A673 (cell line): ENCODE measurements at regions not wholly inside any gene's neighbourhood (a gene's known extent, or its start where the extent isn't known, plus 50 kb on each side); places are given as distances from the start of the nearest gene placed in this dataset.
A peak's percentile ranks its signal among the peaks of the same experiment; 100 is the strongest.

Experiments used
- BruUV-seq: library from RNA; stranded (reverse); fragments of 400-500 nt; replicated peaks from 2 replicates; lab custom pipeline; 2021; lab: Mats Ljungman, UMichigan
- CTCF ChIA-PET: fragments of 300-600 bp; sonication (Branson Sonifier 250); formaldehyde crosslinking; loops from one replicate; lab custom pipeline; 2022; ENCODE audit warnings: antibody characterized with exemption; lab: Charles Lee
- POLR2A ChIA-PET: fragments of 300-600 bp; sonication (Branson Sonifier 250); formaldehyde crosslinking; loops from one replicate; lab custom pipeline; 2022; ENCODE audit warnings: antibody characterized with exemption; ENCODE audit not compliant: low non-redundant PET; lab: Charles Lee
- DNase-seq: peaks from one replicate; pipeline ENCODE4 v3.0.0-alpha.2; 2015; ENCODE audit warnings: low spot score
- H3K27ac ChIP-seq: fragments of 200-600 bp; sonication (generic); 2 replicates; pipeline ENCODE4 v1.5.1; 2016; ENCODE audit warnings: mixed run types, low read depth, mild to moderate bottlenecking, mixed read lengths, antibody characterized with exemption, low read length; ENCODE audit not compliant: poor library complexity, severe bottlenecking
- H3K27me3 ChIP-seq: fragments of 200-600 bp; sonication (generic); replicated peaks from 2 replicates; pipeline ENCODE4 v1.6.1; 2017; ENCODE audit warnings: mixed run types, low read depth, mild to moderate bottlenecking, mixed read lengths, antibody characterized with exemption, low read length; ENCODE audit not compliant: insufficient read depth, poor library complexity
- H3K36me3 ChIP-seq: fragments of 200-600 bp; sonication (generic); 2 replicates; pipeline ENCODE4 v1.6.1; 2016; ENCODE audit warnings: mixed run types, mild to moderate bottlenecking, mixed read lengths, antibody characterized with exemption, low read length; ENCODE audit not compliant: insufficient read depth, poor library complexity, severe bottlenecking
- H3K4me1 ChIP-seq: fragments of 200-600 bp; sonication (generic); 2 replicates; pipeline ENCODE4 v1.6.1; 2017; ENCODE audit warnings: mixed run types, mild to moderate bottlenecking, mixed read lengths, antibody characterized with exemption, low read length; ENCODE audit not compliant: insufficient read depth, poor library complexity, severe bottlenecking
- H3K4me3 ChIP-seq: fragments of 200-600 bp; sonication (generic); 2 replicates; pipeline ENCODE4 v1.5.1; 2016; ENCODE audit warnings: low read depth, mixed run types, mild to moderate bottlenecking, mixed read lengths, low read length; ENCODE audit not compliant: poor library complexity, severe bottlenecking
- H3K9me3 ChIP-seq: fragments of 200-600 bp; sonication (generic); 2 replicates; pipeline ENCODE4 v1.6.1; 2016; ENCODE audit warnings: mixed run types, low read depth, mild to moderate bottlenecking, mixed read lengths, antibody characterized with exemption, low read length; ENCODE audit not compliant: poor library complexity, severe bottlenecking
- CTCF ChIP-seq: fragments of 300-800, 200-600 bp; sonication (generic); conservative IDR thresholded peaks from 2 replicates; pipeline ENCODE4 v1.5.1; 2017; ENCODE audit warnings: low read depth, mild to moderate bottlenecking, antibody characterized with exemption, low read length, moderate library complexity, mixed read lengths
- EZH2 ChIP-seq: fragments of 200-600 bp; sonication (generic); IDR thresholded peaks from 2 replicates; pipeline ENCODE4 v1.6.1; 2017; ENCODE audit warnings: borderline replicate concordance, low read depth, mild to moderate bottlenecking, mixed read lengths, antibody characterized with exemption, low read length; ENCODE audit not compliant: poor library complexity, severe bottlenecking
- intact Hi-C: fragments of 100-400 bp; cut with micrococcal nuclease; formaldehyde crosslinking; loops from one replicate; pipeline ENCODE4 v1.10.0; 2022; ENCODE audit not compliant: unreplicated experiment

GRCh38 chr21:41647806-41648561 is 118.9 kb downstream of the RIPK4 start:
- BruUV-seq: no TSS peak
- DNase-seq: no peak
- POLR2A ChIA-PET: no interaction called here

GRCh38 chr21:41643246-41643966 is 123.4 kb downstream of the RIPK4 start:
- Histone ChIP-seq H3K4me3 (no peak overlapping the region), H3K4me1 (no peaks in the 10 kb centered on the region), H3K9me3 (no peaks in the 10 kb centered on the region), H3K27me3 (no peaks in the 10 kb centered on the region), H3K27ac (no peak overlapping the region), H3K36me3 (no peaks in the 10 kb centered on the region)
- no TSS peak for BruUV-seq
- TF ChIP-seq CTCF: no peak
- TF ChIP-seq EZH2: no peak
- intact Hi-C loops: no loop called here
- ChIA-PET CTCF (no interaction called here), POLR2A (no interaction called here)
- DNase-seq: peak; percentile 21

More at GRCh38 chr21:41647806-41648561, 118.9 kb downstream of the RIPK4 start:
- Histone ChIP-seq H3K27ac (no peak overlapping the region), H3K36me3 (no peaks in the 10 kb centered on the region), H3K4me1 (no peaks in the 10 kb centered on the region), H3K27me3 (no peaks in the 10 kb centered on the region), H3K9me3 (no peaks in the 10 kb centered on the region), H3K4me3 (no peak overlapping the region)
- CTCF ChIA-PET: no interaction called here
- TF ChIP-seq CTCF: no peak
- no peak for TF ChIP-seq EZH2
- intact Hi-C loops: no loop called here

- ChIA-PET POLR2A (interaction anchor here (0.7 kb wide), 1 partner anchor 482 kb away, joined by 3 read pairs; no protein-coding TSS in a partner anchor), CTCF (no interaction called here)
- Histone ChIP-seq H3K9me3 (no peaks in the 10 kb centered on the region), H3K4me1 (no peaks in the 10 kb centered on the region), H3K27me3 (no peaks in the 10 kb centered on the region), H3K27ac (no peak overlapping the region), H3K36me3 (no peaks in the 10 kb centered on the region), H3K4me3 (no peak overlapping the region)
- intact Hi-C loops: no loop called here
- no TSS peak for BruUV-seq
- TF ChIP-seq CTCF: no peak
- TF ChIP-seq EZH2: no peak
- no peak for DNase-seq
Observed at GRCh38 chr21:41641821-41642701, 124.8 kb downstream of the RIPK4 start.
